ENCODE measurements at regions not wholly inside any gene's neighbourhood (a gene's known extent, or its start where the extent isn't known, plus 50 kb on each side); places are given as distances from the start of the nearest gene placed in this dataset.
"Not testable (repeated sequence)": the region's sequence is repeated elsewhere in the genome, so short reads cannot be mapped to it uniquely, and the experiment has no call there.

GRCh38 chr3:153615863-153616262 lies 453.8 kb downstream of the RAP2B start:
- no peak for DNase-seq (ENCODE audit: low read depth)

- DNase-seq (ENCODE audit: low read depth) = no peak
Measured at GRCh38 chr3:153617463-153617862, 455.4 kb downstream of the RAP2B start.

GRCh38 chr3:153618176-153618575 lies 456.1 kb downstream of the RAP2B start:
- no peak for DNase-seq (ENCODE audit: low read depth)

- no peak for DNase-seq (ENCODE audit: low read depth)
Measured at GRCh38 chr3:153619268-153619667, 457.2 kb downstream of the RAP2B start.

- no peak for DNase-seq (ENCODE audit: low read depth)
Measured at GRCh38 chr3:153621953-153622352, 459.9 kb downstream of the RAP2B start.

DNA sequence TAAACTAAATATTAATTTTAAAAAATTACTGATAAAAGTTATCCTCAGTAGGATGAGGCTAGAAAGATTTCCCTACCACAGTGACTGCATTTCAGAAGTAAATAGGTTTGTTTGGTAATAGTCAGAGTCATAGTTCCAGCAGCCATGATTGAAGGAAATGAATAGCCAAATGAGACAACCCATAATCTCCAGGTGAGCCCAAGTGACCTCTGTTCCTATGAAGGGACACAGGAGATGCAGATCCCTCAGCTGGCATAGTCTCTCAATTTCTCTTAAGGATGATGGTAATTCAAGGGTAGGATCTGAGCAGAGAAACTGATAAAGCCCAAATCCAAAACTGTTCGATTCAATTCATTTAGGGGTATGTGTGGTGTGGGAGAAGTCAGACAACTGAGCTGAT lies 461.8 kb downstream of the RAP2B start:
- DNase-seq (ENCODE audit: low read depth) = no peak

DNA sequence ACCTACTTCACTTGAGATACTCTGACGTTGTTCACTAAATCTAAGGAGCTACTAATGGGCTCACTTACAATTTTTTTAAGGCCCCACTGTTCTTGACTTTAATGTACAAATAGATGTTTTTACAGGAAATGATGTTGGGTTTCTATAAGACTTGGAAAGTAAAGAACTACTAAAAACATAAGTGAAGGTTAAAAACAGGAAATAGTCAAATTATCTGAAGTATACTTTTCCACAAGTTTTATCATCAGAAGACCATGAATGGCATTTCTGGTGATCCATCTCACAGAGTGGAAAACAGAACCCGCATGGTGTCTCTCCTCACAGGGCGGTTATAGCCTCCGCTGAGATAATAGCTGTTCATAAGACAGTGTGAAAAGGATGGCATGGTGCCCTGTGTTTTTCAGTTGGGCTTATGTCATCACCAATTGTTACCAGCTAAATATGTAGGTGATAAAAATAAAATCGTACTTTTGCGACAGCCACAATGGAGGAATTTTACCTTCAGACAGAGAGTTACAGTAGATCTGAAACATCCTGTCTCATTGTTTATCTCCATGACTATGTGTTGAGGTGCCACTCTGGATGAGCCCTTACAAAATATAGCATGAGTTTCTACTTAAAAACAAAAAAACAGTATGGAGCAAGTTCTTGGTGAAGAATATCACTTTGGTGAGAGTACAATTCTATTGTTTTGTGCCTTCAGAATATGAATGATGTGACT lies 462.4 kb downstream of the RAP2B start:
- no peak for DNase-seq (ENCODE audit: low read depth)

GRCh38 chr3:153625506-153625905 lies 463.5 kb downstream of the RAP2B start:
- DNase-seq (ENCODE audit: low read depth) = no peak

- DNase-seq (ENCODE audit: low read depth) = no peak
Measured at GRCh38 chr3:153626158-153626557, 464.1 kb downstream of the RAP2B start.

GRCh38 chr3:153628591-153628990 lies 466.6 kb downstream of the RAP2B start:
- DNase-seq (ENCODE audit: low read depth) = no peak

GRCh38 chr3:153629148-153629547 lies 467.1 kb downstream of the RAP2B start:
- no peak for DNase-seq (ENCODE audit: low read depth)

GRCh38 chr3:153631102-153631501 lies 469.1 kb downstream of the RAP2B start:
- DNase-seq (ENCODE audit: low read depth) = no peak

DNA sequence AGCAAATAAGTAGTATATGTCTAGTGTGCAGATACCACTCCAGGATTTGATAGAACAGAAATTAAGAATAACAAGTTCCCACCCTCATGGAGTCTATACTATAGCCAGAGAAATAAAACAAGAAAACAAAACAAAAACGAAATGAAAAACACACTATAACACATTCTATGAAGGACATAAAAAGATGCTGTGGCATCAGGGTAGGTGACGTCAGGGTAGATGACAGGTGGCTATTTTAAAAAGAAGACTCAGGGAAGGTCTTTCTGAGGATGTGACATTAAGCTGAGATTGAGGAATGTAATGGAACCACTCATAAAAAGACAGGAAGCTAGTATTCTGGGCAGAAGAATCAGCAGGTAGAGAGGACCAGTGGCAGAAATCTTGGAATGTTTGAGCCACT lies 469.6 kb downstream of the RAP2B start:
- DNase-seq (ENCODE audit: low read depth) = no peak

- no peak for DNase-seq (ENCODE audit: low read depth)
Measured at GRCh38 chr3:153633407-153633806, 471.4 kb downstream of the RAP2B start.

DNA sequence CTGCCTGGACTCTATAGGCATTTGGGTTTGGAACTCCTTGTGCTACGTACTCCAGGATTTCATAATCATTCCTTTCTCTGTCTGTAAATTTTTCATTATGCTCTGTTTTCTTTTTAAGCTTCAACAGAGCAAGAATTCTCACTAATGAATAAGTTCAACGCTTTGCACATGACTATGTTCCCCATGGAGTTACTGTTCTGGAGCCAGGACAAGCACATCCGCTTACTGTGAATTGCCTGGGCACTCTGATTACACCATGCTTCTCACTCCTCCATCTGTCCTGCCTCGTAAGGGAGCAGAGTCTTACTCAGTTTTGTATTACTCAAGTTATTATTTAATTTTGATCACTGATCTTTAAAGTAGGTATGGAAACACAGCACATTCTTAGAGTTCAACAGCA lies 472.7 kb downstream of the RAP2B start:
- no peak for DNase-seq (ENCODE audit: low read depth)

- no peak for DNase-seq (ENCODE audit: low read depth)
Measured at GRCh38 chr3:153639631-153640030, 477.6 kb downstream of the RAP2B start.

GRCh38 chr3:153640689-153641665 lies 479.0 kb downstream of the RAP2B start:
- DNase-seq (ENCODE audit: low read depth) = no peak

GRCh38 chr3:153642576-153642975 lies 478.6 kb upstream of the ARHGEF26 start:
- not testable (repeated sequence) for DNase-seq (ENCODE audit: low read depth)

DNA sequence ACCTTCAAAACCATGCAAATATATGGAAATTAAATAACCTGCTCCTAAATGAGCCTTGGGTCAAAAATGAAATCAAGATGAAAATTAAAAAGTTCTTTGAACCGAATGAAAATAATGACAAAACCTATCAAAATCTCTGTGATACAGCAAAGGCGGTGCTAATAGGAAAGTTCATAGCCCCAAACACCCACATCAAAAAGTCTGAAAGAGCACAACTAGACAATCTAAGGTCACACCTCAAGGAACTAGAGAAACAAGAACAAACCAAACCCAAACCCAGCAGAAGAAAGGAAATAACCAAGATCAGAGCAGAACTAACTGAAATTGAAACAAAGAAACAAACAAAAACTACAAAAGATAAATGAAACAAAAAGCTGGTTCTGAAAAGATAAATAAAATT lies 477.7 kb upstream of the ARHGEF26 start:
- DNase-seq (ENCODE audit: low read depth) = not testable (repeated sequence)

GRCh38 chr3:153649286-153649839 lies 471.8 kb upstream of the ARHGEF26 start:
- DNase-seq (ENCODE audit: low read depth) = no peak

- DNase-seq (ENCODE audit: low read depth) = no peak
Measured at GRCh38 chr3:153652076-153652475, 469.1 kb upstream of the ARHGEF26 start.

GRCh38 chr3:153657046-153657445 lies 464.1 kb upstream of the ARHGEF26 start:
- no peak for DNase-seq (ENCODE audit: low read depth)

DNA sequence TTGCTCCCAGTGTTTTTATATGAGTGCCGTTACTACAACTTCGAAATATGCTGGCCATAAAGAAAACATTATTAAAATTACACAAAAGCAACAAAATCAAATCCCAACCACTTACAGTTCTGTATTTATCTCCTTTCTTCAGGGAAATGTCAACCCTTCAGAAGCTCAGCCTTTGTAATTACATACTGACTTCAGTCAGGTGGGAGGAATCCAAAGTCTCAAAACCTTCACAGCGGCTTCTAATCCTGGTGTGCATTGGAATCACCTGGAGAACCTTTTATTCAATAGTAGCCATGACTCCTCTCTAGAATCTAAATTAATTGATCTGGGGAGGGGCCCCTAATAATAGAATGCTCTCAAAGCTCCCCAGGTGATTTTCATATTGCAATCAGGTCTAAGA lies 463.7 kb upstream of the ARHGEF26 start:
- no peak for DNase-seq (ENCODE audit: low read depth)

Data from HS-27A (cell line).